ENCODE measurements at regions not wholly inside any gene's neighbourhood (a gene's known extent, or its start where the extent isn't known, plus 50 kb on each side); places are given as distances from the start of the nearest gene placed in this dataset.

DNA sequence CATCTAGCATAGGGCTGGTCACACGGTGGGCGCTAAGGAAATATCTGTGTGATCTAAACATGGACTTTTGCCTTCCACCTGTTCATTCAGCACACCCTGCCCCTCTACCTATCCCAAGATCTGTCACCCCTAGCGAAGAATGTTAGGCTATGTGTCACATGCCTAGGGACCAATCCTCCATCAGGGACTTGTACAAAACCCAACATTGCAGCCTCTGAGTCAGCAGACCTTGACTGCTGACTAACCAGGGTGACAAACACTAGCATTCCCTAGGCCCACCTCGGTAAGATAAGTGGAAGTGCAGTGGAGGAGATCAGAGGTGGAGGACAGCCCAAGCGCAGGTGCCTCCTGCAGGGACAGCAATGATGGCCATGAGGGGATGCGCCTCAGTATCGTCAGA lies 99.2 kb downstream of the SOX11 start:
- Histone ChIP-seq H3K36me3 (replicated peaks in 1 of 2; ENCODE audit: control insufficient read depth in 1 of 2, insufficient read depth in 2 of 2, low read length in 2 of 2) (no peaks in the 10 kb centered on the region), H3K4me2 (ENCODE audit: low read depth, low read length) (no peak overlapping the region), H4K20me1 (ENCODE audit: insufficient read depth, low read length) (no peaks in the 10 kb centered on the region), H3K4me3 (replicated peaks in 1 of 3; ENCODE audit: insufficient read depth in 1 of 3, low read depth in 2 of 3, low read length in 3 of 3) (no peak overlapping the region), H3K9ac (ENCODE audit: insufficient read depth, low read depth, low read length) (no peak overlapping the region), H3K9me3 (ENCODE audit: low read length) (peaks cover 49% of the 10 kb centered on the region), H3K27ac (ENCODE audit: extremely low read length, insufficient read depth, low read length) (no peak overlapping the region), H3K79me2 (ENCODE audit: insufficient read depth, low read length) (no peaks in the 10 kb centered on the region), H2AFZ (ENCODE audit: low read length) (no peak overlapping the region), H3K27me3 (ENCODE audit: control insufficient read depth in 1 of 2, insufficient read depth in 2 of 2, low read length in 2 of 2) (no peaks in the 10 kb centered on the region), H3K4me1 (ENCODE audit: insufficient read depth, low read length) (no peaks in the 10 kb centered on the region)
- POLR2A ChIA-PET = no interaction called here
- intact Hi-C loops (cut with micrococcal nuclease; ENCODE audit: unreplicated experiment) = no loop called here
- ATAC-seq (no peak), FAIRE-seq (no peak), DNase-seq (ENCODE audit: low spot score) (no peak)
- BruUV-seq (replicated peaks) = no TSS peak
- 8% methylated on average over 6 of the region's 7 CpGs for WGBS (ENCODE audit: low lambda C conversion rate)
- in situ Hi-C loops (cut with HindIII; ENCODE audit: extremely low pct_ligation_motif_present, low pct_unique_long_range_greater_than_20kb) = no loop called here
- no peak for TF ChIP-seq TAF1 (CRISPR knock-in tag; IDR thresholded peaks at IDR 0.05)
- no peak for TF ChIP-seq BHLHE40 (IDR thresholded peaks at IDR 0.05; ENCODE audit: low read length)
- CTCF ChIA-PET (ENCODE audit: low intra/inter-chr PET ratio, low total read pairs) = no interaction called here

DNA sequence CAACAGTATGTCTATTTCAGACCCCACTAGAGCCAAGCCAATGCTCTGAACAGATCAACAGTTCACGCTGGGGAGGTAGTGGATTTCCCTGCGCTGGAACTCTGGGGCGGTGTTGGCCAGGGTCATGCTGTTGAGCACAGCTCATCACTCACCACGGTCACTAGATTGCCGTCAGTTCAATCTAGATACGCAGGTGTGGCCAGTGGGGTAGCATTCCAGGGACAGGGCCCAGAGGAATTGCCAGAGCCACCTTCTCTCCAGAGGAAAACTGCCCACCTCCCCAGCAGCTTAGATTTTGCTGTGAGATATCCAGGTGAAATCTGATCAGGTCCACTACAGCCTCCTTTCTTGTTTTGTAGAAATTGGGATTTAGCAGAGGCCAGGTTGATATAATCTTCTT lies 101.8 kb downstream of the SOX11 start:
- Histone ChIP-seq H3K4me1 (ENCODE audit: insufficient read depth, low read length) (no peaks in the 10 kb centered on the region), H4K20me1 (ENCODE audit: insufficient read depth, low read length) (no peaks in the 10 kb centered on the region), H3K9me3 (ENCODE audit: low read length) (peaks cover 54% of the 10 kb centered on the region), H2AFZ (ENCODE audit: low read length) (no peak overlapping the region), H3K27me3 (ENCODE audit: control insufficient read depth in 1 of 2, insufficient read depth in 2 of 2, low read length in 2 of 2) (no peaks in the 10 kb centered on the region), H3K36me3 (replicated peaks in 1 of 2; ENCODE audit: control insufficient read depth in 1 of 2, insufficient read depth in 2 of 2, low read length in 2 of 2) (no peaks in the 10 kb centered on the region), H3K4me3 (replicated peaks in 1 of 3; ENCODE audit: insufficient read depth in 1 of 3, low read depth in 2 of 3, low read length in 3 of 3) (no peak overlapping the region), H3K4me2 (ENCODE audit: low read depth, low read length) (no peak overlapping the region), H3K27ac (ENCODE audit: extremely low read length, insufficient read depth, low read length) (no peak overlapping the region), H3K79me2 (ENCODE audit: insufficient read depth, low read length) (no peaks in the 10 kb centered on the region), H3K9ac (ENCODE audit: insufficient read depth, low read depth, low read length) (no peak overlapping the region)
- in situ Hi-C loops (cut with HindIII; ENCODE audit: extremely low pct_ligation_motif_present, low pct_unique_long_range_greater_than_20kb) (no loop called here), intact Hi-C loops (cut with micrococcal nuclease; ENCODE audit: unreplicated experiment) (no loop called here)
- TF ChIP-seq MYC (CRISPR knock-in tag; IDR thresholded peaks at IDR 0.05; ENCODE audit: borderline replicate concordance) = no peak
- no peak for TF ChIP-seq ZNF138 (CRISPR knock-in tag; IDR thresholded peaks at IDR 0.05; ENCODE audit: low read depth)
- no peak for TF ChIP-seq ZNF839 (CRISPR knock-in tag; IDR thresholded peaks at IDR 0.05; ENCODE audit: borderline replicate concordance)
- TF ChIP-seq ZNF644 (CRISPR knock-in tag; IDR thresholded peaks at IDR 0.05; ENCODE audit: low read depth) = no peak
- TF ChIP-seq ZMYM4 (CRISPR knock-in tag; IDR thresholded peaks at IDR 0.05) = no peak
- no peak for TF ChIP-seq GATAD2A (CRISPR knock-in tag; IDR thresholded peaks at IDR 0.05)
- TF ChIP-seq, protein P1, sequence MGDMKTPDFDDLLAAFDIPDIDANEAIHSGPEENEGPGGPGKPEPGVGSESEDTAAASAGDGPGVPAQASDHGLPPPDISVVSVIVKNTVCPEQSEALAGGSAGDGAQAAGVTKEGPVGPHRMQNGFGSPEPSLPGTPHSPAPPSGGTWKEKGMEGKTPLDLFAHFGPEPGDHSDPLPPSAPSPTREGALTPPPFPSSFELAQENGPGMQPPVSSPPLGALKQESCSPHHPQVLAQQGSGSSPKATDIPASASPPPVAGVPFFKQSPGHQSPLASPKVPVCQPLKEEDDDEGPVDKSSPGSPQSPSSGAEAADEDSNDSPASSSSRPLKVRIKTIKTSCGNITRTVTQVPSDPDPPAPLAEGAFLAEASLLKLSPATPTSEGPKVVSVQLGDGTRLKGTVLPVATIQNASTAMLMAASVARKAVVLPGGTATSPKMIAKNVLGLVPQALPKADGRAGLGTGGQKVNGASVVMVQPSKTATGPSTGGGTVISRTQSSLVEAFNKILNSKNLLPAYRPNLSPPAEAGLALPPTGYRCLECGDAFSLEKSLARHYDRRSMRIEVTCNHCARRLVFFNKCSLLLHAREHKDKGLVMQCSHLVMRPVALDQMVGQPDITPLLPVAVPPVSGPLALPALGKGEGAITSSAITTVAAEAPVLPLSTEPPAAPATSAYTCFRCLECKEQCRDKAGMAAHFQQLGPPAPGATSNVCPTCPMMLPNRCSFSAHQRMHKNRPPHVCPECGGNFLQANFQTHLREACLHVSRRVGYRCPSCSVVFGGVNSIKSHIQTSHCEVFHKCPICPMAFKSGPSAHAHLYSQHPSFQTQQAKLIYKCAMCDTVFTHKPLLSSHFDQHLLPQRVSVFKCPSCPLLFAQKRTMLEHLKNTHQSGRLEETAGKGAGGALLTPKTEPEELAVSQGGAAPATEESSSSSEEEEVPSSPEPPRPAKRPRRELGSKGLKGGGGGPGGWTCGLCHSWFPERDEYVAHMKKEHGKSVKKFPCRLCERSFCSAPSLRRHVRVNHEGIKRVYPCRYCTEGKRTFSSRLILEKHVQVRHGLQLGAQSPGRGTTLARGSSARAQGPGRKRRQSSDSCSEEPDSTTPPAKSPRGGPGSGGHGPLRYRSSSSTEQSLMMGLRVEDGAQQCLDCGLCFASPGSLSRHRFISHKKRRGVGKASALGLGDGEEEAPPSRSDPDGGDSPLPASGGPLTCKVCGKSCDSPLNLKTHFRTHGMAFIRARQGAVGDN (CRISPR knock-in tag; IDR thresholded peaks at IDR 0.05) = no peak
- no peak for TF ChIP-seq HOXA3 (CRISPR knock-in tag; IDR thresholded peaks at IDR 0.05)
- TF ChIP-seq JDP2 (CRISPR knock-in tag; IDR thresholded peaks at IDR 0.05; ENCODE audit: borderline replicate concordance) = no peak
- TF ChIP-seq GABPB1 (CRISPR knock-in tag; IDR thresholded peaks at IDR 0.05) = no peak
- TF ChIP-seq, protein P2, sequence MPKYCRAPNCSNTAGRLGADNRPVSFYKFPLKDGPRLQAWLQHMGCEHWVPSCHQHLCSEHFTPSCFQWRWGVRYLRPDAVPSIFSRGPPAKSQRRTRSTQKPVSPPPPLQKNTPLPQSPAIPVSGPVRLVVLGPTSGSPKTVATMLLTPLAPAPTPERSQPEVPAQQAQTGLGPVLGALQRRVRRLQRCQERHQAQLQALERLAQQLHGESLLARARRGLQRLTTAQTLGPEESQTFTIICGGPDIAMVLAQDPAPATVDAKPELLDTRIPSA (CRISPR knock-in tag; IDR thresholded peaks at IDR 0.05; ENCODE audit: borderline replicate concordance) = no peak
- no peak for TF ChIP-seq SOX5 (CRISPR knock-in tag; IDR thresholded peaks at IDR 0.05; ENCODE audit: borderline replicate concordance)
- no peak for TF ChIP-seq ZNF614 (CRISPR knock-in tag; IDR thresholded peaks at IDR 0.05; ENCODE audit: borderline replicate concordance)
- TF ChIP-seq, protein P3, sequence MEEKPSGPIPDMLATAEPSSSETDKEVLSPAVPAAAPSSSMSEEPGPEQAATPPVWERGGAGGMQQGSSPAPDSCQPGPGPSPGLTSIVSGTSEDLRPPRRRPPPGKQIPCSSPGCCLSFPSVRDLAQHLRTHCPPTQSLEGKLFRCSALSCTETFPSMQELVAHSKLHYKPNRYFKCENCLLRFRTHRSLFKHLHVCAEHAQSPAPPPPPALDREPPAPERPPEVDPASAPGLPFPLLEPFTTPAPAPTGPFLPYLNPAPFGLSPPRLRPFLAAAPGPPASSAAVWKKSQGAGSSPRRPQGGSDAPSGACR (CRISPR knock-in tag; IDR thresholded peaks at IDR 0.05) = no peak
- no peak for TF ChIP-seq ZNF441 (CRISPR knock-in tag; IDR thresholded peaks at IDR 0.05; ENCODE audit: borderline replicate concordance)
- FAIRE-seq = no peak
- ChIA-PET POLR2A (no interaction called here), CTCF (ENCODE audit: low intra/inter-chr PET ratio, low total read pairs) (no interaction called here)
- DNase-seq (ENCODE audit: low spot score) = no peak
- no peak for ATAC-seq
- BruUV-seq (replicated peaks) = no TSS peak
- 14% methylated on average over 5 of the region's 6 CpGs for WGBS (ENCODE audit: low lambda C conversion rate)

All from HepG2 (cell line).